Osteocyte (in vitro differentiated cells): ENCODE measurements at regions not wholly inside any gene's neighbourhood (a gene's known extent, or its start where the extent isn't known, plus 50 kb on each side); places are given as distances from the start of the nearest gene placed in this dataset.

Source experiments
- DNase-seq: peaks from one replicate; pipeline ENCODE4 v3.0.0; 2021; ENCODE audit warnings: mixed read lengths; ENCODE audit not compliant: unreplicated experiment; ENCODE audit errors: extremely low spot score
- H3K27ac Mint-ChIP-seq: one replicate; pipeline ENCODE4 v1.8.0; 2021; ENCODE audit warnings: mild to moderate bottlenecking, mixed read lengths; ENCODE audit not compliant: unreplicated experiment
- H3K27me3 Mint-ChIP-seq: one replicate; pipeline ENCODE4 v1.8.0; 2021; ENCODE audit warnings: mixed read lengths; ENCODE audit not compliant: unreplicated experiment
- H3K36me3 Mint-ChIP-seq: one replicate; pipeline ENCODE4 v1.8.0; 2021; ENCODE audit warnings: mixed read lengths; ENCODE audit not compliant: unreplicated experiment
- H3K4me1 Mint-ChIP-seq: one replicate; pipeline ENCODE4 v1.8.0; 2021; ENCODE audit warnings: mixed read lengths; ENCODE audit not compliant: unreplicated experiment
- H3K4me3 Mint-ChIP-seq: one replicate; pipeline ENCODE4 v1.8.0; 2021; ENCODE audit warnings: mild to moderate bottlenecking, moderate library complexity, mixed read lengths; ENCODE audit not compliant: unreplicated experiment
- H3K9me3 Mint-ChIP-seq: one replicate; pipeline ENCODE4 v1.8.0; 2021; ENCODE audit warnings: mixed read lengths; ENCODE audit not compliant: unreplicated experiment
- TF ChIP-seq, protein P1 (sequence below): fragments of 200-600 bp; sonication (generic); IDR thresholded peaks from 2 replicates; pipeline ENCODE4 v1.5.0; 2021; ENCODE audit warnings: antibody characterized with exemption, mild to moderate bottlenecking, moderate library complexity

DNA sequence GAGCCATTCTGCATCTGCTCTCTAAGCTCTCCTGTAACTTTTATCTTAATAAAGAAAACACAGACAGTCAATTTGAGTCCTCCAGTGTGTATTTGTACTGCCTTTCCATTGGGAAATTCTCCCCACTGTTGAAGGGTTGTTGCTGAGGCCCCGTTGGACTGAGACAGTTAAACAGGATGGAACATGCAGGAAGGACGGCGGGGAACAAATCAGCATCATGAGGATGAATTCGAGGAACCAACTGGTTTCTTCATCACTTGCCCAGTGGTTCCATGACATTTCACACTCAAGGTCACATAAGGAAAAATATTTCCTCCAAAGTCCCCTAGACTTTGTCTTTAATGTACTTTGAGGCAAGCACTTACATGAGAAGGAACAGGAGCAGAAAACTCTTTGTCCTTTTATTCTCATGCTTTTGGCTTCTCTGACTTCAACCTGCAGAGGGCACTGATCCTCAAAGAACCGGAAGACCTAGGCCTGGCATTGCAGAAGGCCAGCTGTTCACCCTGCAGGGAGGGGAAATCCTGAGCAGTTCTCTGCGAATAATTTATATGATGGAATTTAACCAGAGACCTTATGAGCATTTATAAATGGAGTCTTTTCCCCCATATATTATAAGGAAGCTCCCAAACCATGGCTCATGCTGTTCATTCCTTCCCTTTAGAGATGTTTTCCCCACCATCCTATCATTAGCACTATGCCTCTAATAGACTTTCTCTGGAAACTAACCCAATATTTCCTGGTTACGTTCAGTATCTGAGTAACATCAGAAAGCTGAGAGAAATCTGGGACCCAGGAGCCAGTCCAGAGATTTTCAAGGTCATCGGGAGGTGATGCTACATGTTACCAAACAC, 55.2 kb upstream of the ADGRF1 start:
- H3K27ac Mint-ChIP-seq = no peak overlapping the region
- TF ChIP-seq, protein P1, sequence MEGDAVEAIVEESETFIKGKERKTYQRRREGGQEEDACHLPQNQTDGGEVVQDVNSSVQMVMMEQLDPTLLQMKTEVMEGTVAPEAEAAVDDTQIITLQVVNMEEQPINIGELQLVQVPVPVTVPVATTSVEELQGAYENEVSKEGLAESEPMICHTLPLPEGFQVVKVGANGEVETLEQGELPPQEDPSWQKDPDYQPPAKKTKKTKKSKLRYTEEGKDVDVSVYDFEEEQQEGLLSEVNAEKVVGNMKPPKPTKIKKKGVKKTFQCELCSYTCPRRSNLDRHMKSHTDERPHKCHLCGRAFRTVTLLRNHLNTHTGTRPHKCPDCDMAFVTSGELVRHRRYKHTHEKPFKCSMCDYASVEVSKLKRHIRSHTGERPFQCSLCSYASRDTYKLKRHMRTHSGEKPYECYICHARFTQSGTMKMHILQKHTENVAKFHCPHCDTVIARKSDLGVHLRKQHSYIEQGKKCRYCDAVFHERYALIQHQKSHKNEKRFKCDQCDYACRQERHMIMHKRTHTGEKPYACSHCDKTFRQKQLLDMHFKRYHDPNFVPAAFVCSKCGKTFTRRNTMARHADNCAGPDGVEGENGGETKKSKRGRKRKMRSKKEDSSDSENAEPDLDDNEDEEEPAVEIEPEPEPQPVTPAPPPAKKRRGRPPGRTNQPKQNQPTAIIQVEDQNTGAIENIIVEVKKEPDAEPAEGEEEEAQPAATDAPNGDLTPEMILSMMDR = peak; percentile 80

DNA sequence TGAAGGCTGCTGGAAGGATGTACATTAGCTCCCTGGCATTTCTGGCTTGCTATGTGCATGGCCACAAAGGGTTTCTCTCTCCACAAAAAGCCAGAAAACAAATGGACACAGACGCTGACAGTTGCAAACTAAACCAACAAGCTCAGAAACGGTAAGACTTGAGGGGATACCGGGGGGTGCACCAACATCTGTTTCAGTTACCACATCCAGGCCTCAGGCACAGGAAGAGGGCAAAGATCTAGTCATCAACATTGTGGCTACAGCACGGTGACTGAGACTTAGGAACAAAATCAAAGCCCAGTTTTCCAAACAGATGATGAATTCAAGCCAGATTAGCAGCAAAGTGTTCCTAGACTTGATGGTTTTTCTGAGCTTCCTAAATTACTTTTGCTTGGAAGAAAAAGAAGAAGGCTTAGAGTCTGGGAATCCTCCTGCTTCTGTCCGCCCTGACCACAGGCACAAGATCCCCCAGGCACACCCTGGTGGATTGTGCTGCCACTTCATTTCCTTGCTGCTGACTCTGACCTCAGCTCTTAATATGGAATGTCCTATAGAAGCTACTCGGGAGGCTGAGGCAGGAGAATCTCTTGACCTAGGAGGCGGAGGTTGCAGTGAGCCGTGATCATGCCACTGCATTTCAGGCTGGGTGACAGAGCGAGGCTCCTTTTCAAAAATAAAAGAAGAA, 54.2 kb upstream of the ADGRF1 start:
- no peak for DNase-seq
- Mint-ChIP-seq H3K27ac (no peak overlapping the region), H3K9me3 (no peaks in the 10 kb centered on the region), H3K4me1 (peaks cover 6% of the 10 kb centered on the region), H3K36me3 (no peaks in the 10 kb centered on the region), H3K27me3 (no peaks in the 10 kb centered on the region), H3K4me3 (no peak overlapping the region)
- TF ChIP-seq, protein P1 = no peak

More for the DNA sequence above, 55.2 kb upstream of the ADGRF1 start:
- no peaks in the 10 kb centered on the region for H3K36me3 Mint-ChIP-seq
- H3K9me3 Mint-ChIP-seq = no peaks in the 10 kb centered on the region
- H3K4me3 Mint-ChIP-seq = no peak overlapping the region
- no peak for DNase-seq
- H3K4me1 Mint-ChIP-seq = peaks cover 3% of the 10 kb centered on the region
- H3K27me3 Mint-ChIP-seq = no peaks in the 10 kb centered on the region

DNA sequence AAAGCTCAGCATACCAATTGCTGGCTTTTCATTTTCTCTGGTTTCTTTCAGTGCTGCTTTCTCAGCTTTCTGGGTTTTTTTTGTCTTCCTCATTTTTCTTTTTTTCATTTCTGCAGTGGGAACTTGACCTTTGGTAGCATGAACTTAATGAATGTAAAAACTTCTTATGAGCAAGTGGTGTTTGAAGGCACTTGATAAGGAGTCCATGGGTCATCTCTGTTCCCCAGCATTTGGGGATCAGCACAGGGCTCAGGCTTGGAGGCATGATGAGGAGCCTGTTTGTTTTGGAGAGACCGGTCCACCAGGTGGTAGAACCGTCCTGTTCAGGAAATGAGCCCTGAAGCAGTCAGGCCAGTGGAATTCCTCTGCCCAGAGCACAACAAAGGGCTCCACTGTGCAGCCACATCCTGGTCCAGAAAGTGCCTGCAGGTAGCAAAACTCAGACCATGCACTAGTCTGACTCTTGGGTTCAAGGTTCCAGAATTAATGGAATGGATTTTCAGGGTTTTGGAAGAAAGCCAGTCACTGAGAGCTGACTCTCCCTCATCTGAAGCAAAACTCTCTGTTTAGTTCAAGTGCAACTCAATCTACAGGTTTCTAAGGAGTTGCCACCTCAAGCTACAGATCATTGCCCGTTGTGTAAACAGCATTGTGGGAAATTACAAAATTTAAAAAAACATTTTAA, 52.3 kb upstream of the ADGRF1 start:
- no peak overlapping the region for H3K4me3 Mint-ChIP-seq
- no peaks in the 10 kb centered on the region for H3K27me3 Mint-ChIP-seq
- H3K9me3 Mint-ChIP-seq = no peaks in the 10 kb centered on the region
- H3K36me3 Mint-ChIP-seq = no peaks in the 10 kb centered on the region
- H3K4me1 Mint-ChIP-seq = peaks cover 6% of the 10 kb centered on the region
- TF ChIP-seq, protein P1 = no peak
- DNase-seq = no peak
- H3K27ac Mint-ChIP-seq = no peak overlapping the region

DNA sequence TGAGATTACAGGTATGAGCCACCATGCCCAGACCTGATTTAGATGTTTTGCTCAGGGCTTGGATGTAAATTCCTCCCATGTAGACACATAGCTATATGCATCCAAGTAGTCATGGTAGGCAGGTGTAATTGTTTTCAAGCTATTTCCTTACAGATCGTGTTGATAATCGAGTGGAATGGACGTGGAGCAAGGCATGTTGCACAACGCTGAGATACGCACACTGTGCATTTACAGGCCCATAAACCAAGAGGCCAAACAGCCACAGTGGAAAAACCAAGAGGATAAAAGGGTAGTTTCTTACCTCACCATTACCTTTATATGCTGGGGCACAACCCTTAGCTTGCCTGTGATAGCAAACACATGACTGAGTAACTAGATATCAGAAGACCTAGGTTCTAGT, 51.0 kb upstream of the ADGRF1 start:
- H3K27me3 Mint-ChIP-seq = peaks cover 8% of the 10 kb centered on the region
- no peaks in the 10 kb centered on the region for H3K9me3 Mint-ChIP-seq
- no peak overlapping the region for H3K4me3 Mint-ChIP-seq
- no peaks in the 10 kb centered on the region for H3K36me3 Mint-ChIP-seq
- peaks cover 6% of the 10 kb centered on the region for H3K4me1 Mint-ChIP-seq
- no peak overlapping the region for H3K27ac Mint-ChIP-seq
- DNase-seq = no peak
- TF ChIP-seq, protein P1 = no peak
